ENCODE measurements at regions not wholly inside any gene's neighbourhood (a gene's known extent, or its start where the extent isn't known, plus 50 kb on each side); places are given as distances from the start of the nearest gene placed in this dataset.

DNA sequence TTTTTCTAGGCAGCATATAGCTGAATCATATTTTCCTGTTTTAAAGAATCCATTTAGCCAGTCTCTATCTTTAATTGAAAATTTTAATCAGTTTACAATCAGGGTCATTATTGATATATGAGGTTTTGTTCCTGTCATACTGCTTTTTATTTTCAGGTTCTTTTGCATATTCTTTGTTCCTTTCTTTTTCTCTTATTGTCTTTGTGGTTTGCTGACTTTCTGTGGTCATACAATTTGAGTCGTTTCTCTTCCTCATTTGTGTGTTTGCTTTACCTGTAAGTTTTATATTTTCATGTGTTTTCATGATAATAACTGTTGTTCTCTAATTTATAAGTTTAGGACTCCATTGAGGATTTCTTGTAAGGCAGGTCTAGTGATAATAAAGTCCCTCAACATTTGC is 812.6 kb downstream of the DACH1 start:
- Histone ChIP-seq H3K27ac (ENCODE audit: control insufficient read depth, insufficient read depth, low read length) (no peak overlapping the region), H3K79me2 (ENCODE audit: control insufficient read depth, insufficient read depth, low read length) (no peaks in the 10 kb centered on the region), H4K20me1 (ENCODE audit: control insufficient read depth, extremely low read depth, insufficient read depth, low read length) (no peaks in the 10 kb centered on the region), H3K4me1 (ENCODE audit: control insufficient read depth, extremely low read depth, insufficient read depth, low read length) (no peaks in the 10 kb centered on the region), H3K4me2 (ENCODE audit: control insufficient read depth, extremely low read depth, insufficient read depth, low read depth, low read length) (no peak overlapping the region), H3K9ac (ENCODE audit: control insufficient read depth, extremely low read depth, insufficient read depth, low read length) (no peak overlapping the region), H3K4me3 (ENCODE audit: control insufficient read depth in 2 of 3, extremely low read depth in 1 of 3, insufficient read depth in 2 of 3, low read depth in 1 of 3, low read length in 3 of 3) (no peak overlapping the region), H3K36me3 (ENCODE audit: control insufficient read depth in 2 of 2, extremely low read depth in 1 of 2, insufficient read depth in 2 of 2, low read length in 2 of 2) (no peaks in the 10 kb centered on the region), H3K27me3 (ENCODE audit: control insufficient read depth, extremely low read depth, insufficient read depth, low read length) (no peaks in the 10 kb centered on the region), H3K9me3 (ENCODE audit: control insufficient read depth, low read depth, low read length) (no peaks in the 10 kb centered on the region), H3K9me1 (ENCODE audit: control insufficient read depth, extremely low read depth, insufficient read depth, low read length) (no peaks in the 10 kb centered on the region), H2AFZ (ENCODE audit: control insufficient read depth, low read length) (no peak overlapping the region)
- FAIRE-seq (no peak), DNase-seq (ENCODE audit: low read depth, low spot score) (no peak)
- dilution Hi-C loops (cut with MboI; ENCODE audit: extremely low pct_ligation_motif_present, low sequenced_read_pairs): no loop called here
- no peak for TF ChIP-seq EZH2 (IDR thresholded peaks at IDR 0.05; ENCODE audit: low read length)

DNA sequence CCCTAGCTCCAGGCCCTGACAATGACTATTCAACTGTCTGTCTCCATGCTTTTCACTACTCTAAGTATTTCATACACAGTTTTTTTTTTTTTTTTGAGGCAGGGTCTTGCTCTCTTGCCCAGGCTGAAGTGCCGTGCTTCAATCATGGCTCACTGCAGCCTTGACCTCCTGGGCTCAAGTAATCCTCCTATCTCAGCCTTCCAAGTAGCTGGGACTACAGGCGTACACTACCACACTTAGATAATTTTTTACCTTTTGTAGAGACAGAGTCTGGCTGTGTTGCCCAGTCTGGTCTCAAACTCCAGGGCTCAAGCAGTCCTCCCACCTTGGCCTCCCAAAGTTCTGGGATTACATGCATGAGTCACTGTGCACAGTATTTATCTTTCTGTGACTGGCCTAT is 815.4 kb downstream of the DACH1 start:
- Histone ChIP-seq H2AFZ (ENCODE audit: control insufficient read depth, low read length) (no peak overlapping the region), H3K4me3 (ENCODE audit: control insufficient read depth in 2 of 3, extremely low read depth in 1 of 3, insufficient read depth in 2 of 3, low read depth in 1 of 3, low read length in 3 of 3) (no peak overlapping the region), H3K4me1 (ENCODE audit: control insufficient read depth, extremely low read depth, insufficient read depth, low read length) (no peaks in the 10 kb centered on the region), H3K36me3 (ENCODE audit: control insufficient read depth in 2 of 2, extremely low read depth in 1 of 2, insufficient read depth in 2 of 2, low read length in 2 of 2) (no peaks in the 10 kb centered on the region), H3K9me3 (ENCODE audit: control insufficient read depth, low read depth, low read length) (no peaks in the 10 kb centered on the region), H3K27ac (ENCODE audit: control insufficient read depth, insufficient read depth, low read length) (no peak overlapping the region), H3K9ac (ENCODE audit: control insufficient read depth, extremely low read depth, insufficient read depth, low read length) (no peak overlapping the region), H4K20me1 (ENCODE audit: control insufficient read depth, extremely low read depth, insufficient read depth, low read length) (no peaks in the 10 kb centered on the region), H3K9me1 (ENCODE audit: control insufficient read depth, extremely low read depth, insufficient read depth, low read length) (no peaks in the 10 kb centered on the region), H3K79me2 (ENCODE audit: control insufficient read depth, insufficient read depth, low read length) (no peaks in the 10 kb centered on the region), H3K27me3 (ENCODE audit: control insufficient read depth, extremely low read depth, insufficient read depth, low read length) (no peaks in the 10 kb centered on the region), H3K4me2 (ENCODE audit: control insufficient read depth, extremely low read depth, insufficient read depth, low read depth, low read length) (no peak overlapping the region)
- DNase-seq (ENCODE audit: low read depth, low spot score) (no peak), FAIRE-seq (no peak)
- dilution Hi-C loops (cut with MboI; ENCODE audit: extremely low pct_ligation_motif_present, low sequenced_read_pairs): no loop called here
- TF ChIP-seq, protein P1, sequence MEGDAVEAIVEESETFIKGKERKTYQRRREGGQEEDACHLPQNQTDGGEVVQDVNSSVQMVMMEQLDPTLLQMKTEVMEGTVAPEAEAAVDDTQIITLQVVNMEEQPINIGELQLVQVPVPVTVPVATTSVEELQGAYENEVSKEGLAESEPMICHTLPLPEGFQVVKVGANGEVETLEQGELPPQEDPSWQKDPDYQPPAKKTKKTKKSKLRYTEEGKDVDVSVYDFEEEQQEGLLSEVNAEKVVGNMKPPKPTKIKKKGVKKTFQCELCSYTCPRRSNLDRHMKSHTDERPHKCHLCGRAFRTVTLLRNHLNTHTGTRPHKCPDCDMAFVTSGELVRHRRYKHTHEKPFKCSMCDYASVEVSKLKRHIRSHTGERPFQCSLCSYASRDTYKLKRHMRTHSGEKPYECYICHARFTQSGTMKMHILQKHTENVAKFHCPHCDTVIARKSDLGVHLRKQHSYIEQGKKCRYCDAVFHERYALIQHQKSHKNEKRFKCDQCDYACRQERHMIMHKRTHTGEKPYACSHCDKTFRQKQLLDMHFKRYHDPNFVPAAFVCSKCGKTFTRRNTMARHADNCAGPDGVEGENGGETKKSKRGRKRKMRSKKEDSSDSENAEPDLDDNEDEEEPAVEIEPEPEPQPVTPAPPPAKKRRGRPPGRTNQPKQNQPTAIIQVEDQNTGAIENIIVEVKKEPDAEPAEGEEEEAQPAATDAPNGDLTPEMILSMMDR (optimal IDR thresholded peaks at IDR 0.05 in 1 of 3, IDR thresholded peaks at IDR 0.05 in 1 of 3, conservative IDR thresholded peaks at IDR 0.05 in 1 of 3; ENCODE audit: extremely low read depth in 1 of 3, insufficient read depth in 2 of 3, low read length in 3 of 3): no peak
- no peak for TF ChIP-seq EZH2 (IDR thresholded peaks at IDR 0.05; ENCODE audit: low read length)

DNA sequence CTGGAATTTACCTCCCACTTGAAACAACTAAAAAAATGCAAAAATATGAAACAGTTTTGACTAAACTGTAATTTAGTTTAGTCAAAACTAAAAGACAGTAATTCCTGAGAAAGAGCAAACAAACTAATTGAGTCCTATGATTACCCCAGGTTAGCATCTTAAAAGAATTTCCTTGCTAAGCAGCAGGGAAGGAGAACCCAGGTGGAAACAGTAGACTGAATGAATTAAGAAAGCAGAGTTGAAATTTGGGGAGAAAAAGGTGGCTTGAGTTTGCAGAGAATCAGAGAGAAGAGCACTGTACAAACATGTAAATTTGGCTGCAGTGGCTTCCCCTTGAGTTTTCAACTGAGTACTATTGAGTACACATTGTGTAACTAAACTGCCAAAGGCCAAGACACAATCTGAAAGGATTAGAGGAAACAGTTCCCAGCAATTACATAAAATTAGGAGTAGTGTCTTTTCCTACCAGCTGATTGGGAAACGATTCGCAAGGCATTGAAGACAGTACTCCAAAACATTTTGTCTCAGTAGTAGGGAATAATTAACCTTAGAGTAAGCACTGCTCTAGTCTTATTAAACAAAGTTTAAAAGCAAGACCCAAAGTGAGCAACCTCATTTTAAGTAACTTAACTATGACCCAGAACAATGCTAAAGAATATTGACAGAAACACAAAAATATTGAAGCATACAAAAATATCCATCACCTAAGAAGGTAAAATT is 820.5 kb downstream of the DACH1 start:
- Histone ChIP-seq H3K4me3 (ENCODE audit: control insufficient read depth in 2 of 3, extremely low read depth in 1 of 3, insufficient read depth in 2 of 3, low read depth in 1 of 3, low read length in 3 of 3) (no peak overlapping the region), H3K79me2 (ENCODE audit: control insufficient read depth, insufficient read depth, low read length) (no peaks in the 10 kb centered on the region), H3K9me1 (ENCODE audit: control insufficient read depth, extremely low read depth, insufficient read depth, low read length) (no peaks in the 10 kb centered on the region), H3K27me3 (ENCODE audit: control insufficient read depth, extremely low read depth, insufficient read depth, low read length) (no peaks in the 10 kb centered on the region), H3K9ac (ENCODE audit: control insufficient read depth, extremely low read depth, insufficient read depth, low read length) (no peak overlapping the region), H3K27ac (ENCODE audit: control insufficient read depth, insufficient read depth, low read length) (no peak overlapping the region), H3K4me2 (ENCODE audit: control insufficient read depth, extremely low read depth, insufficient read depth, low read depth, low read length) (no peak overlapping the region), H3K4me1 (ENCODE audit: control insufficient read depth, extremely low read depth, insufficient read depth, low read length) (no peaks in the 10 kb centered on the region), H4K20me1 (ENCODE audit: control insufficient read depth, extremely low read depth, insufficient read depth, low read length) (no peaks in the 10 kb centered on the region), H2AFZ (ENCODE audit: control insufficient read depth, low read length) (no peak overlapping the region), H3K36me3 (ENCODE audit: control insufficient read depth in 2 of 2, extremely low read depth in 1 of 2, insufficient read depth in 2 of 2, low read length in 2 of 2) (no peaks in the 10 kb centered on the region), H3K9me3 (ENCODE audit: control insufficient read depth, low read depth, low read length) (no peaks in the 10 kb centered on the region)
- DNase-seq (ENCODE audit: low read depth, low spot score): no peak
- FAIRE-seq: no peak
- dilution Hi-C loops (cut with MboI; ENCODE audit: extremely low pct_ligation_motif_present, low sequenced_read_pairs): no loop called here
- TF ChIP-seq, protein P1 (optimal IDR thresholded peaks at IDR 0.05 in 1 of 3, IDR thresholded peaks at IDR 0.05 in 1 of 3, conservative IDR thresholded peaks at IDR 0.05 in 1 of 3; ENCODE audit: extremely low read depth in 1 of 3, insufficient read depth in 2 of 3, low read length in 3 of 3): no peak
- no peak for TF ChIP-seq EZH2 (IDR thresholded peaks at IDR 0.05; ENCODE audit: low read length)
